ENCODE measurements at regions not wholly inside any gene's neighbourhood (a gene's known extent, or its start where the extent isn't known, plus 50 kb on each side); places are given as distances from the start of the nearest gene placed in this dataset.
"Not testable (repeated sequence)": the region's sequence is repeated elsewhere in the genome, so short reads cannot be mapped to it uniquely, and the experiment has no call there.

GRCh38 chr1:224548676-224549075 is 67.4 kb upstream of the CNIH3 start:
- no peak overlapping the region for H3K4me3 ChIP-seq (ENCODE audit: low read length)
- H3K9me3 ChIP-seq (ENCODE audit: control insufficient read depth, insufficient read depth, low read length), result no peaks in the 10 kb centered on the region
- no peaks in the 10 kb centered on the region for H3K36me3 ChIP-seq (ENCODE audit: control insufficient read depth, insufficient read depth, low read length)
- no peaks in the 10 kb centered on the region for H3K4me1 ChIP-seq (ENCODE audit: control insufficient read depth, insufficient read depth, low read length)
- no CpG with 5 or more reads among the region's 4 CpGs for WGBS (ENCODE audit: insufficient coverage, insufficient read length)
- no peak for DNase-seq (ENCODE audit: low read depth, low spot score)
- H3K27me3 ChIP-seq (ENCODE audit: control insufficient read depth, insufficient read depth, low read length), result no peaks in the 10 kb centered on the region
- H3K27ac ChIP-seq (ENCODE audit: low read length), result no peak overlapping the region

DNA sequence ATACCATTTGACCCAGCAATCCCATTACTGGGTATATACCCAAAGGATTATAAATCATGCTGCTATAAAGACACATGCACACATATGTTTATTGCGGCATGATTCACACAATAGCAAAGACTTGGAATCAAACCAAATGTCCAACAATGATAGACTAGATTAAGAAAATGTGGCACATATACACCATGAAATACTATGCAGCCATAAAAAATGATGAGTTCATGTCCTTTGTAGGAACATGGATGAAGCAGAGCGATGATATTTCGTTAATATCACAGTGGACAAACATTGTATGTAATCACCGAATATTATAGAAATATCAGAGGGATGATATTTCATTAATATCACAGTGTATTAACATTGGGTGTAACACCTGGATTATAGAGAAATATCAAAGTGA is 64.9 kb upstream of the CNIH3 start:
- H3K27ac ChIP-seq (ENCODE audit: low read length); H3K4me3 ChIP-seq (ENCODE audit: low read length); DNase-seq (ENCODE audit: low read depth, low spot score); H3K27me3 ChIP-seq (ENCODE audit: control insufficient read depth, insufficient read depth, low read length); H3K4me1 ChIP-seq (ENCODE audit: control insufficient read depth, insufficient read depth, low read length); H3K36me3 ChIP-seq (ENCODE audit: control insufficient read depth, insufficient read depth, low read length); H3K9me3 ChIP-seq (ENCODE audit: control insufficient read depth, insufficient read depth, low read length): not testable (repeated sequence)
- no CpG with 5 or more reads among the region's 4 CpGs for WGBS (ENCODE audit: insufficient coverage, insufficient read length)

- no peak for DNase-seq (ENCODE audit: low read depth, low spot score)
- Histone ChIP-seq H3K27me3 (ENCODE audit: control insufficient read depth, insufficient read depth, low read length) (no peaks in the 10 kb centered on the region), H3K4me3 (ENCODE audit: low read length) (no peak overlapping the region), H3K36me3 (ENCODE audit: control insufficient read depth, insufficient read depth, low read length) (no peaks in the 10 kb centered on the region), H3K4me1 (ENCODE audit: control insufficient read depth, insufficient read depth, low read length) (no peaks in the 10 kb centered on the region), H3K9me3 (ENCODE audit: control insufficient read depth, insufficient read depth, low read length) (no peaks in the 10 kb centered on the region), H3K27ac (ENCODE audit: low read length) (no peak overlapping the region)
- WGBS (ENCODE audit: insufficient coverage, insufficient read length), result no CpG with 5 or more reads among the region's 4 CpGs
Observed at GRCh38 chr1:224554056-224554455, 62.1 kb upstream of the CNIH3 start.

DNA sequence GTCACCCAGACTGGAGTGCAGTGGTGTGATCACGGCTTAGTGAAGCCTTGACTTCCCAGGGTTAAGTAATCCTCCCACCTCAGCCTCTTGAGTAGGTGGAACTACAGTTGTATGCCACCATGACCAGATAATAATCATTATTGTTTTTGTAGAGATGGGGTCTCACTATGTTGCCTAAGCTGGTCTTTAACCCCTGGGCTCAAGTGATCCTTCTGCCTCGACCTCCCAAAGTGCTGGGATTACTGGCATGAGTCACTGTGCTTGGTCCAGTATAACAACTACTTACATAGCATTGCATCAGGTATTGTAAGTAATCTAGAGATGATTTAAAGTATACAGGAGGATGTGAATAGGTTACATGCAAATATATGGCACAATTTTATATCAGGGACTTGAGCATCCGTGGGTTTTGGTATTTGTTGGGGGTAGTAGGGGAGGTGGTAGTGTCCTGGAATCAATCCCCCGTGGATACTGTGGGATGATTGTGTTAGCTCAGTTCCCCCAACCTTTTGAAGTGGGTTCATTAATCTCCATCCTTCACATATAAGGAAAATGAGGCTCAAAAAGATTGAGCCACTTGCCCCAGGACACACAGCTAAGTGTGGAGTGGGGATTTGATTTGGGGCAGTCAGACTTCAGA is 61.4 kb upstream of the CNIH3 start:
- no peaks in the 10 kb centered on the region for H3K27me3 ChIP-seq (ENCODE audit: control insufficient read depth, insufficient read depth, low read length)
- H3K36me3 ChIP-seq (ENCODE audit: control insufficient read depth, insufficient read depth, low read length), result no peaks in the 10 kb centered on the region
- H3K4me1 ChIP-seq (ENCODE audit: control insufficient read depth, insufficient read depth, low read length), result no peaks in the 10 kb centered on the region
- no peak overlapping the region for H3K4me3 ChIP-seq (ENCODE audit: low read length)
- no CpG with 5 or more reads among the region's 4 CpGs for WGBS (ENCODE audit: insufficient coverage, insufficient read length)
- DNase-seq (ENCODE audit: low read depth, low spot score), result no peak
- no peaks in the 10 kb centered on the region for H3K9me3 ChIP-seq (ENCODE audit: control insufficient read depth, insufficient read depth, low read length)
- H3K27ac ChIP-seq (ENCODE audit: low read length), result no peak overlapping the region

DNA sequence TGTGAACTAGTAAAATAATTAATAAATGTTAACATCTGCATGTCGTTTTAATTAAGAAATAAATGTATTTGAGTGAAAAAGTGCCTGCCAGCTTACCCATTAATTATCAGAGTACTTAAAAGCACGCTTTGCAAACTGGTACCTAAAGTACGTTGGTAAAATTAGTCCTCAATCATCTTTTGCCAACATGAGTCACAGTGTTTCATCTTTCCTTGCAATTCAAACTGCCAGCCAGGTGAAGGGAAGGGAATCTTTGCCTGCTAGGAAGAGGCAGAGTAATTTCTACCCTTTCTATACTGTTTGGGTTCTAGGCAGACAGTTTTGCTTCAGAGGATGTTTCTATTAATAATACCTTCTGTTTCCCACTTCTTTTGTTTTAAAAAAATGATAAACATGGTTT is 57.2 kb upstream of the CNIH3 start:
- no peaks in the 10 kb centered on the region for H3K36me3 ChIP-seq (ENCODE audit: control insufficient read depth, insufficient read depth, low read length)
- H3K27me3 ChIP-seq (ENCODE audit: control insufficient read depth, insufficient read depth, low read length), result no peaks in the 10 kb centered on the region
- H3K9me3 ChIP-seq (ENCODE audit: control insufficient read depth, insufficient read depth, low read length), result no peaks in the 10 kb centered on the region
- no peak overlapping the region for H3K4me3 ChIP-seq (ENCODE audit: low read length)
- H3K4me1 ChIP-seq (ENCODE audit: control insufficient read depth, insufficient read depth, low read length), result no peaks in the 10 kb centered on the region
- no CpG with 5 or more reads among the region's 3 CpGs for WGBS (ENCODE audit: insufficient coverage, insufficient read length)
- no peak overlapping the region for H3K27ac ChIP-seq (ENCODE audit: low read length)
- DNase-seq (ENCODE audit: low read depth, low spot score), result no peak

DNA sequence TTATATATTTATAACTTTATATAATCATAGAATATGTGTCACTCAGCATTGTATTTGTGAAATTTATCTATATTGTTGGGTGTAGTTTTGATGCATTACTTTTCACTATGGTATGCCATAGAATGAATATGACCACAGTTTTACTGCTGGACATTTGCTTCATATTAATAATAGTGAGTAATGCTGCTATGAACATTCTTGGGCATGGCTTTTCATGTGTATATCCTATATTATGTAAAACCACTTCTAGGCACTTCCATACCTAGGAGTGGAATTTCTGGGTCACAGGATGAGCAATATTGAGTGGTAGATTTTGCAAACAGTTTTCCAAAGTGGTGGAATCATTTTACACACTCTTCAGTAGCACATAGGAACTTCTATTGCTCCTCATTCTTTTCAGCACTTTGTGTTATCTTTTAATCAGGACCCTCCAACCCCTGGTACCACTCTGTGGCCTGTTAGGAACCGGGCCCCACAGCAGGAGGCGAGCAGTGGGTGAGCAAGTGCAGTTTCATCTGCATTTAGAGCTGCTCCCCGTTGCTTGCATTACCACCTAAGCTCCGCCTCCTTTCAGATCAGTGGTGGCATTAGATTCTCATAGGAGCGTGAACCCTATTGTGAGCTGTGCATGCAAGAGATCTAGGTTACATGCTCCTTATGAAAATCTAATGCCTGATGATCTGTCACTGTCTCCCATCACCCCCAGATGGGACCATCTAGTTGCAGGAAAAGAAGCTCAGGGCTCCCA is 56.0 kb upstream of the CNIH3 start:
- no peaks in the 10 kb centered on the region for H3K27me3 ChIP-seq (ENCODE audit: control insufficient read depth, insufficient read depth, low read length)
- no peaks in the 10 kb centered on the region for H3K9me3 ChIP-seq (ENCODE audit: control insufficient read depth, insufficient read depth, low read length)
- no peaks in the 10 kb centered on the region for H3K36me3 ChIP-seq (ENCODE audit: control insufficient read depth, insufficient read depth, low read length)
- no peaks in the 10 kb centered on the region for H3K4me1 ChIP-seq (ENCODE audit: control insufficient read depth, insufficient read depth, low read length)
- H3K27ac ChIP-seq (ENCODE audit: low read length), result no peak overlapping the region
- DNase-seq (ENCODE audit: low read depth, low spot score), result no peak
- WGBS (ENCODE audit: insufficient coverage, insufficient read length), result no CpG with 5 or more reads among the region's 5 CpGs
- H3K4me3 ChIP-seq (ENCODE audit: low read length), result no peak overlapping the region

DNA sequence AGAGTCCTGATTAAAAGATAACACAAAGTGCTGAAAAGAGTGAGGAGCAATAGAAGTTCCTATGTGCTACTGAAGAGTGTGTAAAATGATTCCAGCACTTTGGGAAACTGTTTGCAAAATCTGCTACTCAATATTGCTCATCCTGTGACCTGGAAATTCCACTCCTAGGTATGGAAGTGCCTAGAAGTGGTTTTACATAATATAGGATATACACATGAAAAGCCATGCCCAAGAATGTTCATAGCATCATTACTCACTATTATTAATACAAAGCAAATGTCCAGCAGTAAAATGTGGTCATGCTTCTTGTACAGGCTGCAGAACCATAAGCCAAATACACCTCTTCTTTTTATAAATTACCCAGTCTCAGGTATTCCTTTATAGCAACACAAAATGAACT is 53.2 kb upstream of the CNIH3 start:
- not testable (repeated sequence) for H3K9me3 ChIP-seq (ENCODE audit: control insufficient read depth, insufficient read depth, low read length); H3K4me1 ChIP-seq (ENCODE audit: control insufficient read depth, insufficient read depth, low read length); H3K36me3 ChIP-seq (ENCODE audit: control insufficient read depth, insufficient read depth, low read length); H3K27ac ChIP-seq (ENCODE audit: low read length); DNase-seq (ENCODE audit: low read depth, low spot score); H3K4me3 ChIP-seq (ENCODE audit: low read length); H3K27me3 ChIP-seq (ENCODE audit: control insufficient read depth, insufficient read depth, low read length)

DNA sequence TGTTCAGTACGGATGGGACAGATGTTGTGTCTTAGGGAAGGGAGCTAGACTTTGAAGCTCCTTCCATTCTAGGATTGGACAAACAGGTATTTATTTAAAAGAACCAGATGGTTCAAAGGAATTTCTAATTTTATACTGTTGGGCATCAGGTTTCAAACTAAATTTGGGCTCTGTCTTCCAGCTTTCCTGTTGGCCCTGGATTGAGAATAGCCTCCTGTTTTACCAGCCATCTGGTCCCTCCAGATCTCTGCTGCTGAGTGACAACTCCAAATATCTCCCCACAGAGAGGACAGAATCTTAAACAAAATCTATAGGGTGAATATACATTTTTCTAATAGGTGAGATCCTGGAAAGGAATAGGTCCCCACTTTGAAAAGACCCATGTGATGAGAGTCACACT is 52.5 kb upstream of the CNIH3 start:
- Histone ChIP-seq H3K9me3 (ENCODE audit: control insufficient read depth, insufficient read depth, low read length) (no peaks in the 10 kb centered on the region), H3K27ac (ENCODE audit: low read length) (no peak overlapping the region), H3K27me3 (ENCODE audit: control insufficient read depth, insufficient read depth, low read length) (no peaks in the 10 kb centered on the region), H3K36me3 (ENCODE audit: control insufficient read depth, insufficient read depth, low read length) (no peaks in the 10 kb centered on the region), H3K4me1 (ENCODE audit: control insufficient read depth, insufficient read depth, low read length) (no peaks in the 10 kb centered on the region), H3K4me3 (ENCODE audit: low read length) (no peak overlapping the region)
- WGBS (ENCODE audit: insufficient coverage, insufficient read length), result no CpG with 5 or more reads among the region's 1 CpG
- no peak for DNase-seq (ENCODE audit: low read depth, low spot score)

DNA sequence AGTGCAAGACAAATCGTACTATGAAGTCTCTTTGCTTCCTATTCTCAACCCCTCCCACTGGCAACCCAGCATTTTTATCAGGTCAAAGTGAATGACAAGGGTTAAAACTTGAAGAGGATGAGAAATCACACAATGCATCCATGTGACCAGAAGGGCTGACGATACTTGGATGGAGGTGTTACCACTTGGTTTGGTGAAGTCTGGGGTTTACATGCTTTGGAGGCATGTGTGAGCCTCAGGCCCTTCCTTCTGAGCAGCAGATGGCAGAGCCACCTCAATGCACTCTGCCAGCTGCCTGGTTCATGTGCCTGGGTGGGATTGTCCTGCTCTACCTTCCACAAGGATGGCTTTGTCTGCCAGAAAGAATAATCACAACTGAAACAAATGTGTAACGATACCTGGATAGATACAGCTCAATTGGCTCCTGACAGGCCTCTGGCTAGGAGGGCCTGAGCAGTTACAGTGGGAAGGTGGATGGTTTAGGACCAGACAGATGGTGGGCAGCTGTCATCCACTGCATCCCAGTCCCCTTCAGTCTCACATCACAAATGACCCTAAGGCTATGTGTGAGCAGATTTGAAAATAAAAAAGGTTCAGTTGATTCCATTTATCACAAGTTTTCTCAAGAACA is 51.5 kb upstream of the CNIH3 start:
- no CpG with 5 or more reads among the region's 3 CpGs for WGBS (ENCODE audit: insufficient coverage, insufficient read length)
- DNase-seq (ENCODE audit: low read depth, low spot score), result no peak
- H3K36me3 ChIP-seq (ENCODE audit: control insufficient read depth, insufficient read depth, low read length), result no peaks in the 10 kb centered on the region
- H3K4me3 ChIP-seq (ENCODE audit: low read length), result no peak overlapping the region
- H3K27me3 ChIP-seq (ENCODE audit: control insufficient read depth, insufficient read depth, low read length), result no peaks in the 10 kb centered on the region
- H3K27ac ChIP-seq (ENCODE audit: low read length), result no peak overlapping the region
- no peaks in the 10 kb centered on the region for H3K9me3 ChIP-seq (ENCODE audit: control insufficient read depth, insufficient read depth, low read length)
- H3K4me1 ChIP-seq (ENCODE audit: control insufficient read depth, insufficient read depth, low read length), result no peaks in the 10 kb centered on the region

GRCh38 chr1:224565186-224565585 is 50.9 kb upstream of the CNIH3 start:
- Histone ChIP-seq H3K36me3 (ENCODE audit: control insufficient read depth, insufficient read depth, low read length) (no peaks in the 10 kb centered on the region), H3K4me1 (ENCODE audit: control insufficient read depth, insufficient read depth, low read length) (no peaks in the 10 kb centered on the region), H3K27me3 (ENCODE audit: control insufficient read depth, insufficient read depth, low read length) (no peaks in the 10 kb centered on the region), H3K4me3 (ENCODE audit: low read length) (no peak overlapping the region), H3K9me3 (ENCODE audit: control insufficient read depth, insufficient read depth, low read length) (no peaks in the 10 kb centered on the region), H3K27ac (ENCODE audit: low read length) (no peak overlapping the region)
- no peak for DNase-seq (ENCODE audit: low read depth, low spot score)
- no CpG with 5 or more reads among the region's 5 CpGs for WGBS (ENCODE audit: insufficient coverage, insufficient read length)

All from iPS DF 6.9 (cell line).